IPS DF 6.9 (cell line): ENCODE measurements at regions not wholly inside any gene's neighbourhood (a gene's known extent, or its start where the extent isn't known, plus 50 kb on each side); places are given as distances from the start of the nearest gene placed in this dataset.

ENCODE experiments used
- DNase-seq: peaks from one replicate; pipeline ENCODE4 v3.0.0-alpha.2; 2013; ENCODE audit warnings: low read depth, low spot score
- H3K27ac ChIP-seq: one replicate; pipeline ENCODE4 v1.5.1; 2013; ENCODE audit warnings: low read length, control low read depth
- H3K27me3 ChIP-seq: 2 replicates; pipeline ENCODE4 v1.6.1; 2013; ENCODE audit warnings: mild to moderate bottlenecking, low read length; ENCODE audit not compliant: control insufficient read depth, insufficient read depth
- H3K36me3 ChIP-seq: 2 replicates; pipeline ENCODE4 v1.6.1; 2013; ENCODE audit warnings: low read length; ENCODE audit not compliant: control insufficient read depth, insufficient read depth
- H3K4me1 ChIP-seq: 2 replicates; pipeline ENCODE4 v1.6.1; 2013; ENCODE audit warnings: low read length; ENCODE audit not compliant: control insufficient read depth, insufficient read depth
- H3K4me3 ChIP-seq: 2 replicates; pipeline ENCODE4 v1.5.1; 2013; ENCODE audit warnings: mild to moderate bottlenecking, low read length
- H3K9me3 ChIP-seq: 2 replicates; pipeline ENCODE4 v1.6.1; 2013; ENCODE audit warnings: low read length, inconsistent platforms; ENCODE audit not compliant: control insufficient read depth, insufficient read depth
- WGBS: extraction: QIAGEN DNeasy Blood & Tissue Kit; methylation state at CpG from one replicate; pipeline ENCODE4 v1.1.7; 2013; ENCODE audit warnings: mixed read lengths, missing lambda C conversion rate; ENCODE audit not compliant: insufficient read length, insufficient coverage; 5-methylcytosine and 5-hydroxymethylcytosine counted together

DNA sequence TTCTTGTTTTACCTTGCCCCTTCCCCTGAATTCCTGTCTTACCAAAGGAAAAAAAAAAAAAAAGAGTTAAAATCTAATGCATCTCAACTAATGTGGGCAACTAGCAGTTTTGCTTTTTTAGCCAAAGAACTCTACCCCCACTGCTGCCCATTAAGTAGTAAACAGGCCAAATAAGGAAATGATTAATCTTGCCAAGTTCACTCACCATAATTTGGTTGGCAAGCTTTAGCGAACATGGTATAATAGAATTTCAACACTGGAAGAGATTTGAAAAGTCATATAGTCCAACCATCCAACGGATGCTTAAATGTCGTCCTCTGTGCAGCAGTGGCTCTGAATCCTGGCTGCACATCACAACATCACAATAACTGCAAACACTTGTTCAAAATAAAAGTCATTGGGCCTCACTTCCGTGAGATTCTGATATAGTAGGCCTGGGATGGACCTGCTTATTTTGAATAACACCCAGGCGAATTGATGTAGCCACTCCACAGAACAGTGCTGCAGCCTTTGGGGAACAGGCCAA, 142.0 kb upstream of the UBE2E1 start:
- Histone ChIP-seq H3K27me3 (no peaks in the 10 kb centered on the region), H3K9me3 (no peaks in the 10 kb centered on the region), H3K36me3 (no peaks in the 10 kb centered on the region), H3K4me1 (no peaks in the 10 kb centered on the region), H3K4me3 (no peak overlapping the region), H3K27ac (no peak overlapping the region)
- no peak for DNase-seq
- no CpG with 5 or more reads among the region's 5 CpGs for WGBS

DNA sequence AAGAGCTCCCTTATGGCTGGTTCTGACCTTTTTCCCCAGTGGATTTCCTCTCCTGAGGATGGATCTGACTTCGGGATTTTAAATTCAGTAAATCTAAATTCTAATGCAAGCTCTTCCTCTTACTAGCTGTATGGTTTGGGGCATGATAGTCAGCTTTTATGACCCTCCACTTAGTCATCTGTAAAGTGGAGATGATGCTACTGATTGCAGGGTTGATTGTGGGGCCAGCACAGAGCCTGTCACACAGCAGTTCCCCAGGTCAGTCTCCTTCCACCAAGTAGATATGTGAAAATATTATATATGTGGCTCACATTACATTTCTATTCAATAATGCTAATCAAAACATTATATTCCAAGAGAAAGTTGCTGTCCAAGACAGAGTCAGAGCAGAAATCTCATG, 141.3 kb upstream of the UBE2E1 start:
- no peak overlapping the region for H3K4me3 ChIP-seq

DNA sequence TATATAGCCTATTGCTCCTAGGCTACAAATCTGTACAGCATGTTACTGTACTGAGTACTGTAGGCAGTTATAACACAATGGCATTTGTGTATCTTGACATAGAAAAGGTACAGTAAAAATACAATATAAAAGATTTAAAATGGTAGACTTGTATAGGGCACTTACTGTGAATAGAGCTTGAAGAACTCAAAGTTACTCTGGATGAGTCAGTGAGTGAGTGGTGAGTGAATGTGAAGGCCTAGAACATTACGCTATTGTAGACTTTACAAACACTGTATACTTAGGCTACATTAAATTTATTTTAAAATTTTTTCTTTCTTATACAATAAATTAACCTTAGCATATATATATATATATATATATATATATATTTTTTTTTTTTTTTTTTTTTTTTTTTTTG, 140.0 kb upstream of the UBE2E1 start:
- Histone ChIP-seq H3K36me3 (no peaks in the 10 kb centered on the region), H3K27ac (no peak overlapping the region), H3K4me1 (no peaks in the 10 kb centered on the region), H3K4me3 (no peak overlapping the region), H3K9me3 (no peaks in the 10 kb centered on the region), H3K27me3 (no peaks in the 10 kb centered on the region)
- DNase-seq = no peak
- WGBS = no CpG with 5 or more reads among the region's 1 CpG

More for the DNA sequence above, 141.3 kb upstream of the UBE2E1 start:
- Histone ChIP-seq H3K27ac (no peak overlapping the region), H3K27me3 (no peaks in the 10 kb centered on the region), H3K4me1 (no peaks in the 10 kb centered on the region), H3K36me3 (no peaks in the 10 kb centered on the region), H3K9me3 (no peaks in the 10 kb centered on the region)
- DNase-seq = no peak
- no CpG with 5 or more reads among the region's 1 CpG for WGBS

DNA sequence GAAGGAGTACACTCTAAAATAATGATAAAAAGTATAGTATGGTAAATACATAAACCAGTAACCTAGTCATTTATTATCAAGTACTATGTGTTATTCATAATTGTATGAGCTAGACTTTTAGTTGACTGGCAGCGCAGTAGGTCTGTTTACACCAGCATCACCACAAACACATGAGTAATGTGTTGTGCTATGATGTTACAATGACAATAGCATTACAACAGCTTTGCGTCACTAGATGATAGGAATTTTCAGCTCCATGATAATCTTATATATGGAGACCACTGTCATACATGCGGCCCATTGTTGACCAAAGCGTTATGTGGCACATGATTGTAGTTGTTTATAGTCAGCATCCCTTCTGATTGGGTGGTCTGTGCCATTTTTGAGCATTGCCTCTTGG, 138.9 kb upstream of the UBE2E1 start:
- no peak overlapping the region for H3K4me3 ChIP-seq
- H3K27ac ChIP-seq = no peak overlapping the region
- no peaks in the 10 kb centered on the region for H3K27me3 ChIP-seq
- no CpG with 5 or more reads among the region's 4 CpGs for WGBS
- H3K9me3 ChIP-seq = no peaks in the 10 kb centered on the region
- no peaks in the 10 kb centered on the region for H3K4me1 ChIP-seq
- DNase-seq = no peak
- H3K36me3 ChIP-seq = no peaks in the 10 kb centered on the region

DNA sequence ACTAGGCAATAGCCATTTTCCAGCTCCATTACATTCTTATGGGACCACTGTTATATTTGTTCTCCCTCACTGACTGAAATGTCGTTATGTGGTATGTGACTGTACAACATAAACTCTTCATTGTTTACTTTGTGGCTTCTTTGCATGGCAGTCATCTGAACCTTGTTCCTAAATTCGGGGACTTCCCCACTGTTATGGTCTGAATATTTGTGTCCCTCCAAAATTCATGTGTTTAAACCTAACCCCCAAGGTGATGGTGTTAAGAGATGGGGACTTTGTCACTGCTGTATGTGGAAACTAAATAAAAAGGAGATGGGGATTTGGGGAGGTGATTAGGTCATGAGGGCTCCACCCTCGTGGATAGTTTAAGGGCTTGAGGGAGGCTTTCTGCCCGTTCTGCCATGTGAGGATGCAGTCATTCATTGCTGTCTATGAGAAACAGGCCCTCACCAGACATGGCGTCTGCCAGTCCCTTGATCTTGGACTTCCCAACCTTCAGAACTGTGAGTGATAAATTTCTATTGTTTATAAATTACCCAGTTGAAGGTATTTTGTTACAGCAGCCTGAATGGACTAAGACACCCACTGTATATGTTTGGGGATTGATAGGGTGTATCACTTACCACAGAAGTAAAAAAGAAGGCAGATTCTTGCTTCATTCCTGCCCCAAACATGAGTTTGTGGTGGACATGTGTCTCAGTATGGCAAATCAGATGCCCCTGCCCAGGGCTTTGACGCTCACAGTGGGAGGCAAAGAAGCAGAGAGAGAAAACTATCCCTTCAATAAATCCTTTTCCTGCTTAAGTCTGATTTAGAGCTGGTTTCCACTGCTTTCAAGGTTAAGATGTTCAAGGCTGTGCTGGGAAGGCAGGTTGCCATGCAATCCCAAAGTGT, 138.0 kb upstream of the UBE2E1 start:
- no peaks in the 10 kb centered on the region for H3K4me1 ChIP-seq
- no peaks in the 10 kb centered on the region for H3K9me3 ChIP-seq
- H3K36me3 ChIP-seq = no peaks in the 10 kb centered on the region
- no peak for DNase-seq
- no CpG with 5 or more reads among the region's 6 CpGs for WGBS
- H3K27ac ChIP-seq = no peak overlapping the region
- H3K4me3 ChIP-seq = no peak overlapping the region
- H3K27me3 ChIP-seq = no peaks in the 10 kb centered on the region

DNA sequence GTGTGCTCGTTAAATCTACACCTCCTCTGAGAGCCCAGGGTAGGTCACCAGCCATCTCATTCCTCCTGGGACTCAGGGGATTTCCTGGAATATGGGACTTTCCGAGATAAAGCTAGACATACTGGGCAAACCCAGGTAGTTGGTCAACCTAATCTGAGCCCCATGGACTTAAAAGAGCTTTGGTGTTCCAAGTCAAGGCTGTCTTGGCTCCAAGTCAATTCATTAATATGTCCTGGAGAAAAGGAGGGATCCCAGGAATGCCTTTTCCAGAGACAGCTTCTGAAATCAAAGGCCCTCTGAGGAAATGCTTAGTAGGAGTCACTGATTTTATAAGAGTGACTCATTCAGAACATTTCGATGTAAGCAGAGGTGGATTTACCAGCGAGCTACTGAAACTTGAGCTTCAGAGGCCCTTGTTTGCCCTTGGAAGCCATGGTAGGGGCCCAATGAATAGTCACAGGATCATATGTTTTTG, 137.3 kb upstream of the UBE2E1 start:
- Histone ChIP-seq H3K9me3 (no peaks in the 10 kb centered on the region), H3K27ac (no peak overlapping the region), H3K27me3 (no peaks in the 10 kb centered on the region), H3K4me3 (no peak overlapping the region), H3K4me1 (no peaks in the 10 kb centered on the region), H3K36me3 (no peaks in the 10 kb centered on the region)
- no peak for DNase-seq
- no CpG with 5 or more reads among the region's 4 CpGs for WGBS

DNA sequence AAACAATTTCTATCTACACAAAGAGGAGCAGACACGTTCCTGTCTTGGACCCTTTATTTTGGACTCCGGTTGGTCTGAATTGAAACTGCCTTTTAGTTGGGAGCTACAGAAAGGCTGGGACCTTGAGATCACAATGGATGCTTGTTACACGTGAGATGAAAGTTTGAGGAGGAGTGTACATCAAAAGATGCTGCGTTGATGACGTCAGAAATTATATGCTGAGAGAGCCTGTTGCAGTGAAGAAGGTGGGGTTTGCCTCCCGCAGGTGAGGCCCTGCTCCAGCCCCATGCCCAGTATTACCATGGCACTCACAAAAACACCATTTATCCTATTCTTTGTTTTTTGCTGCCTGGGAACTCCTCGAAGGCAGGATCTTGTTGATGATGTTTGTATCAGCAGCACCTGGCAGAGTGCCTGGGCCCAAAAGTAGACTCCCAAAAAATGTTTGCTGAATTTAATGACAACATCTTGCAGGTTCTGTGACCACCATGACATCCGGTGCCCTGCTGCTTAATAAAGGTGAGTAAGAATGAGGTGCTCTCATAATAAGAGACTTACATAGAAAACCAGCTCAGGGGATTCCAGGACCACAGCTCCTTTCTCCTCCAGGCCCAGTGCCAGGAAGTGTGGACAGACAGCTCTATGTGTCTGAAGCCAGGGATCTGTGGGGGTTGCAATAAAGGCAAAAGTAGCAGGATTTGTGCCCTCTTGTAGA, 136.1 kb upstream of the UBE2E1 start:
- Histone ChIP-seq H3K36me3 (no peaks in the 10 kb centered on the region), H3K4me3 (no peak overlapping the region), H3K4me1 (no peaks in the 10 kb centered on the region), H3K27me3 (no peaks in the 10 kb centered on the region), H3K9me3 (no peaks in the 10 kb centered on the region), H3K27ac (no peak overlapping the region)
- no CpG with 5 or more reads among the region's 8 CpGs for WGBS
- no peak for DNase-seq

DNA sequence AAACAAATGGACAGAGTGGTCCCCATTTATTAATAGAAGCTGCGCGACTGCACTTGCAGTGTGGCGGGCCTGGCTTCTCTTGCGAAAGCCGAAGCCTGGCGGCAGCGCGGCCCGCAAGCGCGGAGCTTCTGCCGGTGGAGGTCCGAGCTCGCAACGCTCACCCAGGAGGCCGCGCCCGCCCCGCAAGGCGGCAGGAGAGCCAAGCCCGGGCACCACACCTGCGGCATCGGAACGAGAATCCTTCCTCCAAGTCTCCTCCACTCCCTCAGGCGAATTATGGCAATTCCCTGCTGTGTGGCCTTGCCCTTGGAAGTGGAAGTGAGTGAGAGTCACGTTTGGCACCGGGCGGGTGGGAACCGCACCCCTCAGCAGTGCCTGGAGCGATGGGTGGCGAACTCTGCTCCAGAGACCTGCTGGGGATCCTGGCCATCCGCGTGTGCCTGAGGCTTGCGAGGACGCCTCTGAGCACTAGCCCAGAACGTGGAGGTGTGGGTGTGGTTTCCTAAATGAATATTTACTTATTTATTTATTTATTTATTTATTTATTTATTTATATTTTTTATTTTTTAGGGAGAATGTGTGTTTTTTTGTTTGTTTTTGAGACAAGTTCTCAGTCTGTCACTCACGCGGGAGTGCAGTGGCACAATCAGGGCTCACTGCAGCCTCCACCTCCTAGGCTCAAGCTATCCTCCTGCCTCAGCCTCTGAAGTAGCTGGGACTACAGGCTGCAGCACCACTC, 133.7 kb upstream of the UBE2E1 start:
- Histone ChIP-seq H3K27ac (no peak overlapping the region), H3K4me3 (no peak overlapping the region), H3K4me1 (no peaks in the 10 kb centered on the region), H3K27me3 (no peaks in the 10 kb centered on the region), H3K36me3 (no peaks in the 10 kb centered on the region), H3K9me3 (no peaks in the 10 kb centered on the region)
- DNase-seq = no peak
- no CpG with 5 or more reads among the region's 38 CpGs for WGBS

DNA sequence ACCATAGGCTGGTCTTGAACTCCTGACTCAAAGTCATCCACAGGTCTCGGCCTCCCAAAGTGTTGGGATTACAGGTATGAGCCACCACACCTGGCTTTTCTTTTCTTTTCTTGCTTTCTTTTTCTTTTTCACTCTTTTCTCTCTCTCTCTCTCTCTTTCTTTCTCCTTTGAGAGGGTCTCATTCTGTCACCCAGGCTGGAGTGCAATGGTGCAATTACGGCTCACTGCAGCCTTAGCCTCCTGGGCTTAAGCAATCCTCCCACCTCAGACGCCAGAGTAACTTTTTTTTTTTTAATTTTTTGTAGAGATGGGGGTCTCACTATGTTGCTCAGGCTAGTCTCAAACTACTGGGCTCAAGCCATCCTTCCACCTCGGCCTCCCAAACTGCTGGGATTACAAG, 133.1 kb upstream of the UBE2E1 start:
- H3K27me3 ChIP-seq = no peaks in the 10 kb centered on the region
- H3K4me1 ChIP-seq = no peaks in the 10 kb centered on the region
- DNase-seq = no peak
- no peaks in the 10 kb centered on the region for H3K9me3 ChIP-seq
- no peaks in the 10 kb centered on the region for H3K36me3 ChIP-seq
- H3K4me3 ChIP-seq = no peak overlapping the region
- H3K27ac ChIP-seq = no peak overlapping the region
- no CpG with 5 or more reads among the region's 4 CpGs for WGBS

DNA sequence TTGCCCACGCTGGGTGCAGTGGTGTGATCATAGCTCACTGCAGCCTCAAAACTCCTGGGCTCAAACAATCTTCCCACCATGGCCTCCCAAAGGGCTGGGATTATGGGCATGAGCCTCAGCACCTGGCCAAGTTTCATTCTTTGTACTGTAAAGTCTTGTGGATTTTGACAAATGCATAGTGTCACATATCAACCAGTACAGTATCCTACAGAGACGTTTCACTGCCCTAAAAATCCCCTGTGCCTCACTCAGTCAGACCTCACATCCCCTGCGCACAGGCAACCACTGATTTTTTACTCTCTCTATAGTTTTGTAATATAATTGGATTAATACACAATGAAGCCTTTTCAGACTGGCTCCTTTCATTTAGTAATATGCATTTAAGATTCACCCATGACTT, 130.7 kb upstream of the UBE2E1 start:
- Histone ChIP-seq H3K27me3 (no peaks in the 10 kb centered on the region), H3K4me3 (no peak overlapping the region), H3K27ac (no peak overlapping the region), H3K36me3 (no peaks in the 10 kb centered on the region), H3K4me1 (no peaks in the 10 kb centered on the region), H3K9me3 (no peaks in the 10 kb centered on the region)
- no peak for DNase-seq
- no CpG with 5 or more reads among the region's 3 CpGs for WGBS
